ENCODE measurements at regions not wholly inside any gene's neighbourhood (a gene's known extent, or its start where the extent isn't known, plus 50 kb on each side); places are given as distances from the start of the nearest gene placed in this dataset.

GRCh38 chr4:117770269-117771102 lies 263.8 kb upstream of the NDST3 start:
- H3K27ac ChIP-seq = no peak overlapping the region
- TF ChIP-seq CTCF (IDR thresholded peaks at IDR 0.05) (no peak), ZFX (IDR thresholded peaks at IDR 0.05; ENCODE audit: borderline replicate concordance) (no peak)

GRCh38 chr4:117771647-117772337 lies 262.5 kb upstream of the NDST3 start:
- no peak for TF ChIP-seq ZFX (IDR thresholded peaks at IDR 0.05; ENCODE audit: borderline replicate concordance)
- peak; percentile 40 for TF ChIP-seq CTCF (IDR thresholded peaks at IDR 0.05)

GRCh38 chr4:117773064-117773936 lies 261.0 kb upstream of the NDST3 start:
- H3K27ac ChIP-seq = no peak overlapping the region
- TF ChIP-seq CTCF (IDR thresholded peaks at IDR 0.05) (no peak), ZFX (IDR thresholded peaks at IDR 0.05; ENCODE audit: borderline replicate concordance) (no peak)

More at GRCh38 chr4:117771647-117772337, 262.5 kb upstream of the NDST3 start:
- H3K27ac ChIP-seq = no peak overlapping the region

GRCh38 chr4:117777721-117778120 lies 256.6 kb upstream of the NDST3 start:
- H3K27ac ChIP-seq = no peak overlapping the region
- TF ChIP-seq ZFX (IDR thresholded peaks at IDR 0.05; ENCODE audit: borderline replicate concordance) = no peak
- TF ChIP-seq CTCF (IDR thresholded peaks at IDR 0.05) = no peak

- H3K27ac ChIP-seq = no peak overlapping the region
Measured at GRCh38 chr4:117783716-117784115, 250.6 kb upstream of the NDST3 start.

GRCh38 chr4:117784266-117784665 lies 250.0 kb upstream of the NDST3 start:
- no peak for TF ChIP-seq CTCF (IDR thresholded peaks at IDR 0.05)
- TF ChIP-seq ZFX (IDR thresholded peaks at IDR 0.05; ENCODE audit: borderline replicate concordance) = no peak
- H3K27ac ChIP-seq = no peak overlapping the region

More at GRCh38 chr4:117783716-117784115, 250.6 kb upstream of the NDST3 start:
- TF ChIP-seq CTCF (IDR thresholded peaks at IDR 0.05) = no peak
- TF ChIP-seq ZFX (IDR thresholded peaks at IDR 0.05; ENCODE audit: borderline replicate concordance) = no peak
